ENCODE measurements at regions not wholly inside any gene's neighbourhood (a gene's known extent, or its start where the extent isn't known, plus 50 kb on each side); places are given as distances from the start of the nearest gene placed in this dataset.

GRCh38 chr1:185453496-185454192 is 136.6 kb upstream of the IVNS1ABP start:
- no peak for TF ChIP-seq POLR2A (IDR thresholded peaks at IDR 0.05; ENCODE audit: low read depth, low read length)
- TF ChIP-seq POLR2AphosphoS5 (IDR thresholded peaks at IDR 0.05; ENCODE audit: insufficient read depth, low read depth, low read length): no peak
- no peak for TF ChIP-seq CTCF (IDR thresholded peaks at IDR 0.05; ENCODE audit: extremely low read depth in 1 of 2, insufficient read depth in 1 of 2, low read depth in 1 of 2, low read length in 2 of 2)
- TF ChIP-seq EZH2 (IDR thresholded peaks at IDR 0.05; ENCODE audit: borderline replicate concordance, low read depth, low read length, severe bottlenecking): no peak
- TF ChIP-seq MYC (IDR thresholded peaks at IDR 0.05; ENCODE audit: low read depth, low read length): no peak
- TF ChIP-seq MAX (IDR thresholded peaks at IDR 0.05; ENCODE audit: insufficient read depth, insufficient read length): no peak
- TF ChIP-seq JUN (IDR thresholded peaks at IDR 0.05; ENCODE audit: borderline replicate concordance, insufficient read depth, insufficient read length, low read depth): no peak

Data from endothelial cell of umbilical vein (primary cell).